Astrocyte of the cerebellum (primary cell): ENCODE measurements at regions not wholly inside any gene's neighbourhood (a gene's known extent, or its start where the extent isn't known, plus 50 kb on each side); places are given as distances from the start of the nearest gene placed in this dataset.

ENCODE experiments used
- DNase-seq: peaks from one replicate; pipeline ENCODE4 v3.0.0-alpha.2; 2011; ENCODE audit warnings: low read depth
- H3K4me3 ChIP-seq: 2 replicates; pipeline ENCODE4 v1.5.1; 2011; ENCODE audit warnings: mild to moderate bottlenecking, low read depth, low read length, moderate library complexity
- in situ Hi-C: cut with HindIII; loops from 2 replicates; pipeline ENCODE4 v1.10.0; 2017; ENCODE audit warnings: low sequenced_read_pairs
- TF ChIP-seq, protein P1 (sequence below): IDR thresholded peaks from 2 replicates; pipeline ENCODE4 v1.5.1; 2012; ENCODE audit warnings: low read length, low read depth, moderate library complexity, mild to moderate bottlenecking; ENCODE audit errors: missing control alignments

DNA sequence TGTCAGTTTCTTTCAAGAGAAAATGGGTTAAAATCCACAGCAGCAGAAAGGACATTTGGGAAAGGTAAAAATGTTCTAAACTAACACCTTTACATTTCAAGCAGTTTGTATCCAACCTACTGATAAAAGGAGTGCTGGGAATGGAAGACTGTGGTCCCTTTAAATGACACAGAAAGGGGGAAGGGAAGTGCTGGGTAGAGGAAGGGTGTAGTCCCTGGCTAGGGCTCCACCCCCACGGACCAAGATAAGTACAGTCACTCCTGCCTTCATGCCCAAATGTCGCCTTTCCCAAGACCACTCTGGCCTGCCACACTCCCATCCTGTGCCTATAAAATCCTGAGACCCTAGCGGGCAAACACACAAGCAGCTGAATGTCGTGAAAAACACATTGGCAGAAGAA lies 350.9 kb upstream of the POU1F1 start:
- in situ Hi-C loops: no loop called here
- DNase-seq: no peak
- TF ChIP-seq, protein P1, sequence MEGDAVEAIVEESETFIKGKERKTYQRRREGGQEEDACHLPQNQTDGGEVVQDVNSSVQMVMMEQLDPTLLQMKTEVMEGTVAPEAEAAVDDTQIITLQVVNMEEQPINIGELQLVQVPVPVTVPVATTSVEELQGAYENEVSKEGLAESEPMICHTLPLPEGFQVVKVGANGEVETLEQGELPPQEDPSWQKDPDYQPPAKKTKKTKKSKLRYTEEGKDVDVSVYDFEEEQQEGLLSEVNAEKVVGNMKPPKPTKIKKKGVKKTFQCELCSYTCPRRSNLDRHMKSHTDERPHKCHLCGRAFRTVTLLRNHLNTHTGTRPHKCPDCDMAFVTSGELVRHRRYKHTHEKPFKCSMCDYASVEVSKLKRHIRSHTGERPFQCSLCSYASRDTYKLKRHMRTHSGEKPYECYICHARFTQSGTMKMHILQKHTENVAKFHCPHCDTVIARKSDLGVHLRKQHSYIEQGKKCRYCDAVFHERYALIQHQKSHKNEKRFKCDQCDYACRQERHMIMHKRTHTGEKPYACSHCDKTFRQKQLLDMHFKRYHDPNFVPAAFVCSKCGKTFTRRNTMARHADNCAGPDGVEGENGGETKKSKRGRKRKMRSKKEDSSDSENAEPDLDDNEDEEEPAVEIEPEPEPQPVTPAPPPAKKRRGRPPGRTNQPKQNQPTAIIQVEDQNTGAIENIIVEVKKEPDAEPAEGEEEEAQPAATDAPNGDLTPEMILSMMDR: no peak
- H3K4me3 ChIP-seq: no peak overlapping the region

- TF ChIP-seq, protein P1: no peak
- no peak overlapping the region for H3K4me3 ChIP-seq
- in situ Hi-C loops: no loop called here
- no peak for DNase-seq
Measured at GRCh38 chr3:87626546-87626945, 350.2 kb upstream of the POU1F1 start.

GRCh38 chr3:87625876-87626275 lies 349.5 kb upstream of the POU1F1 start:
- H3K4me3 ChIP-seq: no peak overlapping the region
- TF ChIP-seq, protein P1: no peak
- no peak for DNase-seq
- in situ Hi-C loops: no loop called here

- no peak for DNase-seq
- H3K4me3 ChIP-seq: no peak overlapping the region
- TF ChIP-seq, protein P1: no peak
- in situ Hi-C loops: no loop called here
Measured at GRCh38 chr3:87624860-87625259, 348.5 kb upstream of the POU1F1 start.

- no peak overlapping the region for H3K4me3 ChIP-seq
- in situ Hi-C loops: no loop called here
- DNase-seq: no peak
- TF ChIP-seq, protein P1: no peak
Measured at GRCh38 chr3:87621667-87622066, 345.3 kb upstream of the POU1F1 start.

DNA sequence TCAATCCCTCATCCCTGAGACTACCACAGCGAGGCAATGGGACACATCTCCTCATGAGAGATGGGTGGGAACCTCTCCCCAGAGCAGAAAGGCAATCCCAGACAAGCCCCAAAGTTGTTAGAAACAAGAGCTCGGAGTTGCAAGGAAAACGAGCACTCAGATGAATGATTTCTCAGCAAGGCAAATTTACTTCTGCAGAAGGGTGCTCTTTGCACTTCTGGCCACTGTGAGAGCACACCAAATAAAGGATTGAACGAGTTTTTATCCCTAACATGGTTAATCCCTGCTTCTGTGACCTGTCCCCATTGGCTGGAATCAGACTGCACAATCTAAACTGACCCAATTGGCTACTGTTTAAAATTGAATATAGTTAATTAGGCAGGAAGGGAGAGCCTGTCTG lies 339.1 kb upstream of the POU1F1 start:
- in situ Hi-C loops: no loop called here
- H3K4me3 ChIP-seq: no peak overlapping the region
- TF ChIP-seq, protein P1: no peak
- DNase-seq: no peak

GRCh38 chr3:87614998-87615397 lies 338.6 kb upstream of the POU1F1 start:
- in situ Hi-C loops: loop anchor here (5.0 kb wide), 1 partner anchor 53 kb away; no protein-coding TSS in a partner anchor
- TF ChIP-seq, protein P1: no peak
- H3K4me3 ChIP-seq: no peak overlapping the region
- DNase-seq: no peak
